ENCODE measurements at regions not wholly inside any gene's neighbourhood (a gene's known extent, or its start where the extent isn't known, plus 50 kb on each side); places are given as distances from the start of the nearest gene placed in this dataset.

GRCh38 chr4:144267084-144267483 lies 126.6 kb upstream of the GYPA start:
- TF ChIP-seq ZNF180 (CRISPR knock-in tag; IDR thresholded peaks at IDR 0.05; ENCODE audit: borderline replicate concordance, low read depth), result no peak
- TF ChIP-seq ZNF691 (CRISPR knock-in tag; IDR thresholded peaks at IDR 0.05; ENCODE audit: borderline replicate concordance, low read depth), result no peak
- no peak for TF ChIP-seq ZSCAN5A (CRISPR knock-in tag; IDR thresholded peaks at IDR 0.05; ENCODE audit: borderline replicate concordance)
- TF ChIP-seq CTCF (CRISPR knock-in tag; IDR thresholded peaks at IDR 0.05), result no peak
- no peak for TF ChIP-seq ZNF333 (CRISPR knock-in tag; IDR thresholded peaks at IDR 0.05; ENCODE audit: borderline replicate concordance)
- no peak for TF ChIP-seq PCBP1 (IDR thresholded peaks at IDR 0.05; ENCODE audit: borderline replicate concordance, low read depth, low read length)
- no peak for TF ChIP-seq TAF1 (CRISPR knock-in tag; IDR thresholded peaks at IDR 0.05)
- no peak for TF ChIP-seq RAD51 (IDR thresholded peaks at IDR 0.05; ENCODE audit: borderline replicate concordance)
- TF ChIP-seq MYC (CRISPR knock-in tag; IDR thresholded peaks at IDR 0.05; ENCODE audit: borderline replicate concordance), result no peak
- no peak for TF ChIP-seq ARID2 (CRISPR knock-in tag; IDR thresholded peaks at IDR 0.05; ENCODE audit: borderline replicate concordance)
- no peak for TF ChIP-seq ATF6 (CRISPR knock-in tag; conservative IDR thresholded peaks at IDR 0.05)
- TF ChIP-seq YY1 (IDR thresholded peaks at IDR 0.05; ENCODE audit: insufficient read depth, insufficient replicate concordance, low read depth, low read length), result no peak
- no peak for TF ChIP-seq EZH2 (conservative IDR thresholded peaks at IDR 0.05; ENCODE audit: low read depth, low read length)
